ENCODE measurements at regions not wholly inside any gene's neighbourhood (a gene's known extent, or its start where the extent isn't known, plus 50 kb on each side); places are given as distances from the start of the nearest gene placed in this dataset.
"Not testable (repeated sequence)": the region's sequence is repeated elsewhere in the genome, so short reads cannot be mapped to it uniquely, and the experiment has no call there.

- no peak for DNase-seq
- H3K27ac Mint-ChIP-seq = no peak overlapping the region
- H3K36me3 Mint-ChIP-seq (ENCODE audit: low read depth) = no peaks in the 10 kb centered on the region
These were observed 644.1 kb downstream of the LMO4 start for GRCh38 chr1:87972811-87973210.

GRCh38 chr1:87973896-87974295 lies 645.2 kb downstream of the LMO4 start:
- H3K36me3 Mint-ChIP-seq (ENCODE audit: low read depth) = no peaks in the 10 kb centered on the region
- H3K27ac Mint-ChIP-seq = no peak overlapping the region
- no peak overlapping the region for H3K4me3 Mint-ChIP-seq
- H3K27me3 Mint-ChIP-seq = peaks cover 5% of the 10 kb centered on the region
- no peaks in the 10 kb centered on the region for H3K4me1 Mint-ChIP-seq (ENCODE audit: low read depth)
- H3K9me3 Mint-ChIP-seq = no peaks in the 10 kb centered on the region
- no peak for DNase-seq

More at GRCh38 chr1:87972811-87973210, 644.1 kb downstream of the LMO4 start:
- H3K4me3 Mint-ChIP-seq = no peak overlapping the region
- peaks cover 5% of the 10 kb centered on the region for H3K27me3 Mint-ChIP-seq
- H3K9me3 Mint-ChIP-seq = no peaks in the 10 kb centered on the region
- H3K4me1 Mint-ChIP-seq (ENCODE audit: low read depth) = no peaks in the 10 kb centered on the region

- peaks cover 5% of the 10 kb centered on the region for H3K27me3 Mint-ChIP-seq
- H3K36me3 Mint-ChIP-seq (ENCODE audit: low read depth) = no peaks in the 10 kb centered on the region
These were observed 647.6 kb downstream of the LMO4 start for GRCh38 chr1:87976316-87976715.

GRCh38 chr1:87977145-87977544 lies 648.5 kb downstream of the LMO4 start:
- Mint-ChIP-seq H3K36me3 (ENCODE audit: low read depth) (no peaks in the 10 kb centered on the region), H3K9me3 (no peaks in the 10 kb centered on the region)
- no peak for DNase-seq

More at GRCh38 chr1:87976316-87976715, 647.6 kb downstream of the LMO4 start:
- Mint-ChIP-seq H3K4me1 (ENCODE audit: low read depth) (no peaks in the 10 kb centered on the region), H3K4me3 (no peak overlapping the region), H3K27ac (no peak overlapping the region), H3K9me3 (no peaks in the 10 kb centered on the region)
- DNase-seq = no peak

GRCh38 chr1:87979079-87979478 lies 650.4 kb downstream of the LMO4 start:
- no peaks in the 10 kb centered on the region for H3K36me3 Mint-ChIP-seq (ENCODE audit: low read depth)
- no peak overlapping the region for H3K4me3 Mint-ChIP-seq
- no peak for DNase-seq
- peaks cover 9% of the 10 kb centered on the region for H3K27me3 Mint-ChIP-seq
- H3K4me1 Mint-ChIP-seq (ENCODE audit: low read depth) = no peaks in the 10 kb centered on the region
- H3K27ac Mint-ChIP-seq = no peak overlapping the region
- H3K9me3 Mint-ChIP-seq = no peaks in the 10 kb centered on the region

More at GRCh38 chr1:87977145-87977544, 648.5 kb downstream of the LMO4 start:
- Mint-ChIP-seq H3K4me3 (no peak overlapping the region), H3K27ac (no peak overlapping the region), H3K4me1 (ENCODE audit: low read depth) (no peaks in the 10 kb centered on the region), H3K27me3 (peaks cover 5% of the 10 kb centered on the region)

GRCh38 chr1:87980494-87980893 lies 651.8 kb downstream of the LMO4 start:
- Mint-ChIP-seq H3K4me1 (ENCODE audit: low read depth) (no peaks in the 10 kb centered on the region), H3K9me3 (no peaks in the 10 kb centered on the region), H3K36me3 (ENCODE audit: low read depth) (no peaks in the 10 kb centered on the region), H3K27me3 (peaks cover 11% of the 10 kb centered on the region), H3K27ac (no peak overlapping the region), H3K4me3 (no peak overlapping the region)
- no peak for DNase-seq

- Mint-ChIP-seq H3K4me3 (no peak overlapping the region), H3K4me1 (ENCODE audit: low read depth) (no peaks in the 10 kb centered on the region), H3K9me3 (no peaks in the 10 kb centered on the region), H3K36me3 (ENCODE audit: low read depth) (no peaks in the 10 kb centered on the region), H3K27ac (no peak overlapping the region), H3K27me3 (peaks cover 8% of the 10 kb centered on the region)
- no peak for DNase-seq
These were observed 652.7 kb downstream of the LMO4 start for GRCh38 chr1:87981386-87981785.

GRCh38 chr1:87981810-87982209 lies 653.1 kb downstream of the LMO4 start:
- H3K27me3 Mint-ChIP-seq = peaks cover 8% of the 10 kb centered on the region
- H3K4me1 Mint-ChIP-seq (ENCODE audit: low read depth) = no peaks in the 10 kb centered on the region
- no peak overlapping the region for H3K4me3 Mint-ChIP-seq
- H3K36me3 Mint-ChIP-seq (ENCODE audit: low read depth) = no peaks in the 10 kb centered on the region
- no peaks in the 10 kb centered on the region for H3K9me3 Mint-ChIP-seq
- no peak overlapping the region for H3K27ac Mint-ChIP-seq
- DNase-seq = no peak

- Mint-ChIP-seq H3K4me1 (ENCODE audit: low read depth) (no peaks in the 10 kb centered on the region), H3K9me3 (no peaks in the 10 kb centered on the region), H3K4me3 (no peak overlapping the region), H3K27ac (no peak overlapping the region), H3K36me3 (ENCODE audit: low read depth) (no peaks in the 10 kb centered on the region), H3K27me3 (peaks cover 8% of the 10 kb centered on the region)
- no peak for DNase-seq
These were observed 655.2 kb downstream of the LMO4 start for GRCh38 chr1:87983841-87984240.

GRCh38 chr1:87985071-87985470 lies 656.4 kb downstream of the LMO4 start:
- Mint-ChIP-seq H3K27ac (no peak overlapping the region), H3K4me1 (ENCODE audit: low read depth) (no peaks in the 10 kb centered on the region), H3K27me3 (peaks cover 8% of the 10 kb centered on the region), H3K4me3 (no peak overlapping the region), H3K9me3 (no peaks in the 10 kb centered on the region), H3K36me3 (ENCODE audit: low read depth) (no peaks in the 10 kb centered on the region)
- DNase-seq = no peak

GRCh38 chr1:87986130-87986866 lies 657.6 kb downstream of the LMO4 start:
- no peaks in the 10 kb centered on the region for H3K4me1 Mint-ChIP-seq (ENCODE audit: low read depth)
- no peaks in the 10 kb centered on the region for H3K9me3 Mint-ChIP-seq
- no peak overlapping the region for H3K4me3 Mint-ChIP-seq
- H3K36me3 Mint-ChIP-seq (ENCODE audit: low read depth) = no peaks in the 10 kb centered on the region
- DNase-seq = no peak
- H3K27me3 Mint-ChIP-seq = peaks cover 8% of the 10 kb centered on the region
- H3K27ac Mint-ChIP-seq = no peak overlapping the region

GRCh38 chr1:87989346-87989745 lies 660.7 kb downstream of the LMO4 start:
- peaks cover 2% of the 10 kb centered on the region for H3K27me3 Mint-ChIP-seq
- no peaks in the 10 kb centered on the region for H3K4me1 Mint-ChIP-seq (ENCODE audit: low read depth)
- no peak for DNase-seq
- H3K9me3 Mint-ChIP-seq = no peaks in the 10 kb centered on the region
- no peak overlapping the region for H3K27ac Mint-ChIP-seq
- H3K4me3 Mint-ChIP-seq = no peak overlapping the region
- no peaks in the 10 kb centered on the region for H3K36me3 Mint-ChIP-seq (ENCODE audit: low read depth)

GRCh38 chr1:87992536-87992935 lies 663.9 kb downstream of the LMO4 start:
- not testable (repeated sequence) for H3K4me1 Mint-ChIP-seq (ENCODE audit: low read depth); H3K4me3 Mint-ChIP-seq; H3K27ac Mint-ChIP-seq; H3K36me3 Mint-ChIP-seq (ENCODE audit: low read depth); H3K27me3 Mint-ChIP-seq; H3K9me3 Mint-ChIP-seq; DNase-seq

- no peak overlapping the region for H3K27ac Mint-ChIP-seq
- no peak overlapping the region for H3K4me3 Mint-ChIP-seq
- H3K4me1 Mint-ChIP-seq (ENCODE audit: low read depth) = no peaks in the 10 kb centered on the region
- no peaks in the 10 kb centered on the region for H3K36me3 Mint-ChIP-seq (ENCODE audit: low read depth)
- H3K9me3 Mint-ChIP-seq = no peaks in the 10 kb centered on the region
- no peak for DNase-seq
- H3K27me3 Mint-ChIP-seq = no peaks in the 10 kb centered on the region
These were observed 664.4 kb downstream of the LMO4 start for GRCh38 chr1:87993051-87993450.

- no peak for DNase-seq
- Mint-ChIP-seq H3K27me3 (no peaks in the 10 kb centered on the region), H3K4me1 (ENCODE audit: low read depth) (no peaks in the 10 kb centered on the region), H3K27ac (no peak overlapping the region), H3K4me3 (no peak overlapping the region), H3K9me3 (no peaks in the 10 kb centered on the region), H3K36me3 (ENCODE audit: low read depth) (no peaks in the 10 kb centered on the region)
These were observed 671.2 kb downstream of the LMO4 start for GRCh38 chr1:87999852-88000251.

- Mint-ChIP-seq H3K27me3 (no peaks in the 10 kb centered on the region), H3K4me1 (ENCODE audit: low read depth) (no peaks in the 10 kb centered on the region), H3K9me3 (no peaks in the 10 kb centered on the region), H3K4me3 (no peak overlapping the region), H3K27ac (no peak overlapping the region), H3K36me3 (ENCODE audit: low read depth) (no peaks in the 10 kb centered on the region)
- DNase-seq = no peak
These were observed 672.8 kb downstream of the LMO4 start for GRCh38 chr1:88001460-88001859.
